OCI-LY7 (cell line): ENCODE measurements at regions not wholly inside any gene's neighbourhood (a gene's known extent, or its start where the extent isn't known, plus 50 kb on each side); places are given as distances from the start of the nearest gene placed in this dataset.

Source experiments
- EZH2phosphoT487 ChIP-seq: fragments of 200-600 bp; sonication (generic); IDR thresholded peaks from 2 replicates; pipeline ENCODE4 v1.6.1; 2018; ENCODE audit warnings: low read depth, borderline replicate concordance, mild to moderate bottlenecking, mixed run types, antibody characterized with exemption, low read length, moderate library complexity, mixed read lengths
- TF ChIP-seq, protein P1 (sequence below): fragments of 200-600 bp; sonication (generic); conservative IDR thresholded peaks from 2 replicates; pipeline ENCODE4 v1.5.1; 2014; ENCODE audit warnings: mild to moderate bottlenecking, antibody characterized with exemption, low read length, moderate library complexity, mixed read lengths

DNA sequence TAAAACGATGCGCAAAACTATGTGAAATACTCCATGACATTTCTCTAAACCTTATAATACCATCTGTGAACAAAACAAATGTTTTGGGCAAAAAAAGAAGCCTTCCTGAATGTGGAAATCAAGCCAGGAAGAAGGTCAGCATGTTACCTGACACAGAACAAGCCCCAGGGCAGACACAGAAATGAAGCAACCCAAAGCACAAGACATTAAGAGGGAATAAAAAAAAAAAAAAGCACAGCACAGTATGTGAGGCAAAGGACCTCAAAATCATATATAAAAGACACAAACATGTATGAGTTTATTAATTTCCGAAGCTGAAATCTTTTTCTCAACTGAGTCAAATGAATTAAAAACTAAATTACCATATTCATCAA is 161.8 kb downstream of the SKIDA1 start:
- TF ChIP-seq, protein P1, sequence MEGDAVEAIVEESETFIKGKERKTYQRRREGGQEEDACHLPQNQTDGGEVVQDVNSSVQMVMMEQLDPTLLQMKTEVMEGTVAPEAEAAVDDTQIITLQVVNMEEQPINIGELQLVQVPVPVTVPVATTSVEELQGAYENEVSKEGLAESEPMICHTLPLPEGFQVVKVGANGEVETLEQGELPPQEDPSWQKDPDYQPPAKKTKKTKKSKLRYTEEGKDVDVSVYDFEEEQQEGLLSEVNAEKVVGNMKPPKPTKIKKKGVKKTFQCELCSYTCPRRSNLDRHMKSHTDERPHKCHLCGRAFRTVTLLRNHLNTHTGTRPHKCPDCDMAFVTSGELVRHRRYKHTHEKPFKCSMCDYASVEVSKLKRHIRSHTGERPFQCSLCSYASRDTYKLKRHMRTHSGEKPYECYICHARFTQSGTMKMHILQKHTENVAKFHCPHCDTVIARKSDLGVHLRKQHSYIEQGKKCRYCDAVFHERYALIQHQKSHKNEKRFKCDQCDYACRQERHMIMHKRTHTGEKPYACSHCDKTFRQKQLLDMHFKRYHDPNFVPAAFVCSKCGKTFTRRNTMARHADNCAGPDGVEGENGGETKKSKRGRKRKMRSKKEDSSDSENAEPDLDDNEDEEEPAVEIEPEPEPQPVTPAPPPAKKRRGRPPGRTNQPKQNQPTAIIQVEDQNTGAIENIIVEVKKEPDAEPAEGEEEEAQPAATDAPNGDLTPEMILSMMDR: no peak
- no peak for TF ChIP-seq EZH2phosphoT487
